NT2/D1 (cell line): ENCODE measurements at regions not wholly inside any gene's neighbourhood (a gene's known extent, or its start where the extent isn't known, plus 50 kb on each side); places are given as distances from the start of the nearest gene placed in this dataset.

Experiments
- SUZ12 ChIP-seq: IDR thresholded peaks from 2 replicates; pipeline ENCODE4 v1.6.1; 2011; ENCODE audit not compliant: insufficient read length, insufficient read depth; ENCODE audit errors: extremely low read depth
- YY1 ChIP-seq: IDR thresholded peaks from 2 replicates; pipeline ENCODE4 v1.6.1; 2011; ENCODE audit not compliant: insufficient read length, insufficient read depth

GRCh38 chr13:34161931-34162543, 344.1 kb downstream of the RFC3 start:
- TF ChIP-seq SUZ12 (no peak), YY1 (no peak)
